Natural killer cell treated with Interleukin-12 subunit alpha and Interleukin-12 subunit beta and Interleukin-15 and Interleukin-18, amount 100 ng/mL, for 72 hours (primary cell): ENCODE measurements at regions not wholly inside any gene's neighbourhood (a gene's known extent, or its start where the extent isn't known, plus 50 kb on each side); places are given as distances from the start of the nearest gene placed in this dataset.
"Not testable (repeated sequence)": the region's sequence is repeated elsewhere in the genome, so short reads cannot be mapped to it uniquely, and the experiment has no call there.

Experiments used
- ATAC-seq, 2 donors: fragments of 150-1000 bp; cut with Tn5 transposase in 1 of 2; sonication (Bioruptor Pico), chemical (Tn5 transposase) in 1 of 2; 2 replicates each; pipeline ENCODE4 v1.10.0; 2021
- DNase-seq: peaks from one replicate; pipeline ENCODE4 v3.0.0; 2022; ENCODE audit warnings: low spot score
- H3K27ac Mint-ChIP-seq, 2 donors: 1 replicate in 1 of 2; 2 replicates in 1 of 2; pipeline ENCODE4 v1.8.0; 2022; ENCODE audit warnings: mixed read lengths in 2 of 2, mild to moderate bottlenecking in 1 of 2, moderate library complexity in 1 of 2
- H3K27me3 Mint-ChIP-seq, 2 donors: 1 replicate in 1 of 2; 2 replicates in 1 of 2; pipeline ENCODE4 v1.8.0; 2022; ENCODE audit warnings: mixed read lengths in 2 of 2
- H3K36me3 Mint-ChIP-seq: one replicate; pipeline ENCODE4 v1.8.0; 2022; ENCODE audit warnings: mixed read lengths
- H3K4me1 Mint-ChIP-seq, 2 donors: 1 replicate in 1 of 2; 2 replicates in 1 of 2; pipeline ENCODE4 v1.8.0; 2022; ENCODE audit warnings: low read depth in 2 of 2, mixed read lengths in 2 of 2, mild to moderate bottlenecking in 1 of 2
- H3K4me3 Mint-ChIP-seq: one replicate; pipeline ENCODE4 v1.8.0; 2022; ENCODE audit warnings: mixed read lengths
- H3K9me3 Mint-ChIP-seq: 2 replicates; pipeline ENCODE4 v1.8.0; 2022; ENCODE audit warnings: mixed read lengths

GRCh38 chr5:67627079-67627478 lies 430.5 kb upstream of the CD180 start:
- H3K36me3 Mint-ChIP-seq: peaks cover 16% of the 10 kb centered on the region
- not testable (repeated sequence) for DNase-seq, H3K27me3 Mint-ChIP-seq, H3K4me1 Mint-ChIP-seq, H3K27ac Mint-ChIP-seq, H3K9me3 Mint-ChIP-seq, H3K4me3 Mint-ChIP-seq, ATAC-seq

- ATAC-seq (no peak), DNase-seq (no peak)
- Mint-ChIP-seq H3K9me3 (no peaks in the 10 kb centered on the region), H3K27ac (no peak overlapping the region), H3K4me3 (no peak overlapping the region), H3K27me3 (peaks cover 6% of the 10 kb centered on the region in 2 donors), H3K36me3 (no peaks in the 10 kb centered on the region), H3K4me1 (peaks cover 0 to 3% of the 10 kb centered on the region in 2 donors)
Measured at GRCh38 chr5:67623078-67623477, 426.5 kb upstream of the CD180 start.

GRCh38 chr5:67620424-67621397 lies 424.1 kb upstream of the CD180 start:
- Mint-ChIP-seq H3K27ac (no peak overlapping the region), H3K27me3 (peaks cover 6% of the 10 kb centered on the region in 2 donors), H3K4me3 (no peak overlapping the region), H3K4me1 (peaks cover 0 to 3% of the 10 kb centered on the region in 2 donors), H3K9me3 (no peaks in the 10 kb centered on the region), H3K36me3 (no peaks in the 10 kb centered on the region)
- ATAC-seq (no peak), DNase-seq (no peak)

- no peaks in the 10 kb centered on the region for H3K36me3 Mint-ChIP-seq
- H3K9me3 Mint-ChIP-seq: no peaks in the 10 kb centered on the region
- peaks cover 6% of the 10 kb centered on the region in 2 donors for H3K27me3 Mint-ChIP-seq
- H3K4me1 Mint-ChIP-seq: peaks cover 0 to 3% of the 10 kb centered on the region in 2 donors
- no peak overlapping the region for H3K4me3 Mint-ChIP-seq
- ATAC-seq (no peak), DNase-seq (no peak)
- no peak overlapping the region for H3K27ac Mint-ChIP-seq
Measured at GRCh38 chr5:67619636-67620035, 423.0 kb upstream of the CD180 start.

- Mint-ChIP-seq H3K36me3 (no peaks in the 10 kb centered on the region), H3K9me3 (no peaks in the 10 kb centered on the region), H3K27ac (no peak overlapping the region), H3K27me3 (peaks cover 6% of the 10 kb centered on the region in 2 donors), H3K4me1 (peaks cover 0 to 3% of the 10 kb centered on the region in 2 donors), H3K4me3 (no peak overlapping the region)
- DNase-seq (no peak), ATAC-seq (no peak)
Measured at GRCh38 chr5:67619235-67619634, 422.6 kb upstream of the CD180 start.

- ATAC-seq (no peak), DNase-seq (no peak)
- Mint-ChIP-seq H3K27ac (no peak overlapping the region), H3K4me3 (no peak overlapping the region), H3K4me1 (peaks cover 0 to 3% of the 10 kb centered on the region in 2 donors), H3K27me3 (peaks cover 2 to 6% of the 10 kb centered on the region in 2 donors), H3K9me3 (no peaks in the 10 kb centered on the region), H3K36me3 (no peaks in the 10 kb centered on the region)
Measured at GRCh38 chr5:67617051-67617450, 420.5 kb upstream of the CD180 start.

GRCh38 chr5:67612961-67613360 lies 416.4 kb upstream of the CD180 start:
- Mint-ChIP-seq H3K4me3 (no peak overlapping the region), H3K4me1 (no peaks in the 10 kb centered on the region), H3K36me3 (no peaks in the 10 kb centered on the region), H3K27me3 (no peaks in the 10 kb centered on the region), H3K9me3 (no peaks in the 10 kb centered on the region), H3K27ac (no peak overlapping the region)
- no peak for DNase-seq
- ATAC-seq: no peak

GRCh38 chr5:67610186-67610912 lies 413.8 kb upstream of the CD180 start:
- DNase-seq (no peak), ATAC-seq (no peak)
- Mint-ChIP-seq H3K4me3 (no peak overlapping the region), H3K36me3 (no peaks in the 10 kb centered on the region), H3K9me3 (no peaks in the 10 kb centered on the region), H3K27ac (no peak overlapping the region), H3K27me3 (peaks cover 6 to 8% of the 10 kb centered on the region in 2 donors), H3K4me1 (peaks cover 0 to 3% of the 10 kb centered on the region in 2 donors)

GRCh38 chr5:67607958-67608357 lies 411.4 kb upstream of the CD180 start:
- peaks cover 6 to 8% of the 10 kb centered on the region in 2 donors for H3K27me3 Mint-ChIP-seq
- H3K4me1 Mint-ChIP-seq: peaks cover 0 to 3% of the 10 kb centered on the region in 2 donors
- ATAC-seq (no peak), DNase-seq (no peak)
- H3K27ac Mint-ChIP-seq: no peak overlapping the region
- no peaks in the 10 kb centered on the region for H3K9me3 Mint-ChIP-seq
- H3K4me3 Mint-ChIP-seq: no peak overlapping the region
- peaks cover 3% of the 10 kb centered on the region for H3K36me3 Mint-ChIP-seq

GRCh38 chr5:67606586-67606947 lies 410.0 kb upstream of the CD180 start:
- H3K27ac Mint-ChIP-seq: no peak overlapping the region
- no peak overlapping the region for H3K4me3 Mint-ChIP-seq
- DNase-seq: no peak
- H3K4me1 Mint-ChIP-seq: peaks cover 0 to 3% of the 10 kb centered on the region in 2 donors
- peaks cover 8% of the 10 kb centered on the region for H3K36me3 Mint-ChIP-seq
- peaks cover 4% of the 10 kb centered on the region for H3K9me3 Mint-ChIP-seq
- peaks cover 6 to 8% of the 10 kb centered on the region in 2 donors for H3K27me3 Mint-ChIP-seq
- ATAC-seq: no peak

- peaks cover 4% of the 10 kb centered on the region for H3K9me3 Mint-ChIP-seq
- H3K36me3 Mint-ChIP-seq: peaks cover 13% of the 10 kb centered on the region
- no peak overlapping the region for H3K27ac Mint-ChIP-seq
- ATAC-seq: no peak
- peaks cover 0 to 3% of the 10 kb centered on the region in 2 donors for H3K4me1 Mint-ChIP-seq
- H3K27me3 Mint-ChIP-seq: peaks cover 6 to 8% of the 10 kb centered on the region in 2 donors
- H3K4me3 Mint-ChIP-seq: no peak overlapping the region
- DNase-seq: no peak
Measured at GRCh38 chr5:67605730-67606585, 409.4 kb upstream of the CD180 start.

GRCh38 chr5:67591491-67591890 lies 394.9 kb upstream of the CD180 start:
- Mint-ChIP-seq H3K36me3 (peaks cover 5% of the 10 kb centered on the region), H3K9me3 (peaks cover 6% of the 10 kb centered on the region), H3K27ac (no peak overlapping the region), H3K4me1 (peaks cover 3 to 9% of the 10 kb centered on the region in 2 donors), H3K4me3 (no peak overlapping the region), H3K27me3 (no peaks in the 10 kb centered on the region)
- ATAC-seq (no peak), DNase-seq (no peak)

- peaks cover 4% of the 10 kb centered on the region for H3K9me3 Mint-ChIP-seq
- no peak overlapping the region for H3K27ac Mint-ChIP-seq
- no peak overlapping the region for H3K4me3 Mint-ChIP-seq
- H3K36me3 Mint-ChIP-seq: peaks cover 2% of the 10 kb centered on the region
- H3K4me1 Mint-ChIP-seq: peaks cover 3 to 9% of the 10 kb centered on the region in 2 donors
- H3K27me3 Mint-ChIP-seq: no peaks in the 10 kb centered on the region
- DNase-seq (no peak), ATAC-seq (no peak)
Measured at GRCh38 chr5:67588389-67588788, 391.8 kb upstream of the CD180 start.
